ENCODE measurements at regions not wholly inside any gene's neighbourhood (a gene's known extent, or its start where the extent isn't known, plus 50 kb on each side); places are given as distances from the start of the nearest gene placed in this dataset.
A peak's percentile ranks its signal among the peaks of the same experiment; 100 is the strongest.

GRCh38 chr5:12794476-12795332 lies 890.5 kb upstream of the CTNND2 start:
- no peak for DNase-seq (ENCODE audit: low read depth in 1 of 2, low spot score in 1 of 2)

GRCh38 chr5:12793373-12793772 lies 889.1 kb upstream of the CTNND2 start:
- no peak for DNase-seq (ENCODE audit: low read depth in 1 of 2, low spot score in 1 of 2)
- TF ChIP-seq POLR2AphosphoS5 (IDR thresholded peaks at IDR 0.05; ENCODE audit: low read depth) (no peak), GABPA (IDR thresholded peaks at IDR 0.05; ENCODE audit: low read depth) (no peak), SPI1 (IDR thresholded peaks at IDR 0.05; ENCODE audit: borderline replicate concordance, low read depth) (no peak), REST (IDR thresholded peaks at IDR 0.05; ENCODE audit: insufficient replicate concordance, low read depth) (no peak)
- TF ChIP-seq, protein P1, sequence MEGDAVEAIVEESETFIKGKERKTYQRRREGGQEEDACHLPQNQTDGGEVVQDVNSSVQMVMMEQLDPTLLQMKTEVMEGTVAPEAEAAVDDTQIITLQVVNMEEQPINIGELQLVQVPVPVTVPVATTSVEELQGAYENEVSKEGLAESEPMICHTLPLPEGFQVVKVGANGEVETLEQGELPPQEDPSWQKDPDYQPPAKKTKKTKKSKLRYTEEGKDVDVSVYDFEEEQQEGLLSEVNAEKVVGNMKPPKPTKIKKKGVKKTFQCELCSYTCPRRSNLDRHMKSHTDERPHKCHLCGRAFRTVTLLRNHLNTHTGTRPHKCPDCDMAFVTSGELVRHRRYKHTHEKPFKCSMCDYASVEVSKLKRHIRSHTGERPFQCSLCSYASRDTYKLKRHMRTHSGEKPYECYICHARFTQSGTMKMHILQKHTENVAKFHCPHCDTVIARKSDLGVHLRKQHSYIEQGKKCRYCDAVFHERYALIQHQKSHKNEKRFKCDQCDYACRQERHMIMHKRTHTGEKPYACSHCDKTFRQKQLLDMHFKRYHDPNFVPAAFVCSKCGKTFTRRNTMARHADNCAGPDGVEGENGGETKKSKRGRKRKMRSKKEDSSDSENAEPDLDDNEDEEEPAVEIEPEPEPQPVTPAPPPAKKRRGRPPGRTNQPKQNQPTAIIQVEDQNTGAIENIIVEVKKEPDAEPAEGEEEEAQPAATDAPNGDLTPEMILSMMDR (IDR thresholded peaks at IDR 0.05; ENCODE audit: insufficient read depth, low read length) = no peak
- Histone ChIP-seq H3K4me3 (replicated peaks; ENCODE audit: insufficient read depth, low read length) (no peak overlapping the region), H3K27ac (replicated peaks) (no peak overlapping the region), H3K27me3 (ENCODE audit: insufficient read depth, poor library complexity, severe bottlenecking) (no peaks in the 10 kb centered on the region)

More at GRCh38 chr5:12794476-12795332, 890.5 kb upstream of the CTNND2 start:
- TF ChIP-seq, protein P1 (IDR thresholded peaks at IDR 0.05; ENCODE audit: insufficient read depth, low read length) = no peak
- no peak for TF ChIP-seq SPI1 (IDR thresholded peaks at IDR 0.05; ENCODE audit: borderline replicate concordance, low read depth)
- TF ChIP-seq POLR2AphosphoS5 (IDR thresholded peaks at IDR 0.05; ENCODE audit: low read depth) = no peak
- no peak for TF ChIP-seq GABPA (IDR thresholded peaks at IDR 0.05; ENCODE audit: low read depth)
- TF ChIP-seq REST (IDR thresholded peaks at IDR 0.05; ENCODE audit: insufficient replicate concordance, low read depth) = no peak
- Histone ChIP-seq H3K4me3 (replicated peaks; ENCODE audit: insufficient read depth, low read length) (no peak overlapping the region), H3K27me3 (ENCODE audit: insufficient read depth, poor library complexity, severe bottlenecking) (no peaks in the 10 kb centered on the region), H3K27ac (replicated peaks) (no peak overlapping the region)

GRCh38 chr5:12780536-12780935 lies 876.3 kb upstream of the CTNND2 start:
- no peak overlapping the region for H3K27ac ChIP-seq (replicated peaks)
- H3K27me3 ChIP-seq (ENCODE audit: insufficient read depth, poor library complexity, severe bottlenecking) = no peaks in the 10 kb centered on the region
- TF ChIP-seq GABPA (IDR thresholded peaks at IDR 0.05; ENCODE audit: low read depth) = no peak
- TF ChIP-seq, protein P1 (IDR thresholded peaks at IDR 0.05; ENCODE audit: insufficient read depth, low read length) = no peak
- TF ChIP-seq REST (IDR thresholded peaks at IDR 0.05; ENCODE audit: insufficient replicate concordance, low read depth) = no peak
- TF ChIP-seq POLR2AphosphoS5 (IDR thresholded peaks at IDR 0.05; ENCODE audit: low read depth) = no peak
- no peak for TF ChIP-seq SPI1 (IDR thresholded peaks at IDR 0.05; ENCODE audit: borderline replicate concordance, low read depth)
- peak in 1 of 2 experiments; percentile 8 for DNase-seq (ENCODE audit: low read depth in 1 of 2, low spot score in 1 of 2)
- H3K4me3 ChIP-seq (replicated peaks; ENCODE audit: insufficient read depth, low read length) = no peak overlapping the region
